ENCODE measurements at regions not wholly inside any gene's neighbourhood (a gene's known extent, or its start where the extent isn't known, plus 50 kb on each side); places are given as distances from the start of the nearest gene placed in this dataset.

DNA sequence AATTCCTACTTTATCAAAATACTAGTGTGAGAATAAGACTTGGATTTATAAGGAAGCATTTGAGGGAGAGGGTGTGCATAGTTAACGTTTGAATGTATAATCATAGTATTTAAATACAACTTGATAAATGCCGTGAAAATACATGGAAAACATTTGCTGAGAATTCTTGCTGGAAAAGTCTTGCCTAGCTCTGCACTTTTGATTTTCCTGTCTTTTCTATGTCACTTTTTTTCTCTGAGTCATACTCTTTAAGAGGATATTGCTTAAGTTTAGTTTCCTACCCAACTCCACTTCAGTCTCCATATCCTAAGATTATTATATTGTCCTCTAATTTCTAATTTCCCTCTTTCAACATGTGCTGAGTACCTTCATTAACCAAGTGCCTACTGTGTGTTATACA is 616.6 kb upstream of the SEMA6A start:
- Histone ChIP-seq H3K9me3 (replicated peaks; ENCODE audit: control insufficient read depth, insufficient read depth, low read length) (no peaks in the 10 kb centered on the region), H2AFZ (ENCODE audit: low read depth, low read length) (no peak overlapping the region), H3K36me3 (ENCODE audit: control insufficient read depth in 2 of 2, extremely low read depth in 1 of 2, insufficient read depth in 2 of 2, low read length in 2 of 2) (no peaks in the 10 kb centered on the region), H3K4me3 (replicated peaks in 1 of 3; ENCODE audit: insufficient read depth in 1 of 3, low read depth in 1 of 3, low read length in 3 of 3) (no peak overlapping the region), H3K79me2 (ENCODE audit: control insufficient read depth, insufficient read depth, low read length) (no peaks in the 10 kb centered on the region), H3K27ac (ENCODE audit: insufficient read depth, low read depth, low read length) (no peak overlapping the region), H3K9ac (replicated peaks; ENCODE audit: extremely low read depth, insufficient read depth, low read length) (no peak overlapping the region), H3K9me1 (replicated peaks; ENCODE audit: control insufficient read depth, extremely low read depth, insufficient read depth, low read length) (no peaks in the 10 kb centered on the region), H3K27me3 (ENCODE audit: control insufficient read depth in 2 of 2, insufficient read depth in 2 of 2, low read length in 2 of 2) (no peaks in the 10 kb centered on the region), H4K20me1 (replicated peaks; ENCODE audit: control insufficient read depth, extremely low read depth, insufficient read depth, low read length) (no peaks in the 10 kb centered on the region), H3K4me1 (ENCODE audit: control insufficient read depth, extremely low read depth, insufficient read depth, low read length) (no peaks in the 10 kb centered on the region), H3K4me2 (ENCODE audit: insufficient read depth, low read length) (no peak overlapping the region)
- FAIRE-seq (no peak), DNase-seq (ENCODE audit: low read depth, low spot score) (no peak)
- TF ChIP-seq EZH2 (IDR thresholded peaks at IDR 0.05; ENCODE audit: borderline replicate concordance, low read depth, low read length, severe bottlenecking), result no peak
- TF ChIP-seq, protein P1, sequence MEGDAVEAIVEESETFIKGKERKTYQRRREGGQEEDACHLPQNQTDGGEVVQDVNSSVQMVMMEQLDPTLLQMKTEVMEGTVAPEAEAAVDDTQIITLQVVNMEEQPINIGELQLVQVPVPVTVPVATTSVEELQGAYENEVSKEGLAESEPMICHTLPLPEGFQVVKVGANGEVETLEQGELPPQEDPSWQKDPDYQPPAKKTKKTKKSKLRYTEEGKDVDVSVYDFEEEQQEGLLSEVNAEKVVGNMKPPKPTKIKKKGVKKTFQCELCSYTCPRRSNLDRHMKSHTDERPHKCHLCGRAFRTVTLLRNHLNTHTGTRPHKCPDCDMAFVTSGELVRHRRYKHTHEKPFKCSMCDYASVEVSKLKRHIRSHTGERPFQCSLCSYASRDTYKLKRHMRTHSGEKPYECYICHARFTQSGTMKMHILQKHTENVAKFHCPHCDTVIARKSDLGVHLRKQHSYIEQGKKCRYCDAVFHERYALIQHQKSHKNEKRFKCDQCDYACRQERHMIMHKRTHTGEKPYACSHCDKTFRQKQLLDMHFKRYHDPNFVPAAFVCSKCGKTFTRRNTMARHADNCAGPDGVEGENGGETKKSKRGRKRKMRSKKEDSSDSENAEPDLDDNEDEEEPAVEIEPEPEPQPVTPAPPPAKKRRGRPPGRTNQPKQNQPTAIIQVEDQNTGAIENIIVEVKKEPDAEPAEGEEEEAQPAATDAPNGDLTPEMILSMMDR (IDR thresholded peaks at IDR 0.05; ENCODE audit: extremely low read depth in 1 of 2, insufficient read depth in 1 of 2, low read depth in 1 of 2, low read length in 2 of 2), result no peak
- no peak for TF ChIP-seq JUN (IDR thresholded peaks at IDR 0.05; ENCODE audit: borderline replicate concordance, insufficient read depth, insufficient read length, low read depth)
- dilution Hi-C loops (cut with MboI; ENCODE audit: extremely low pct_ligation_motif_present, low sequenced_read_pairs), result no loop called here
- POLR2A ChIA-PET, result no interaction called here
- CTCF ChIA-PET, result no interaction called here
- BruUV-seq (replicated peaks), result no TSS peak
- intact Hi-C loops (cut with micrococcal nuclease), result no loop called here

DNA sequence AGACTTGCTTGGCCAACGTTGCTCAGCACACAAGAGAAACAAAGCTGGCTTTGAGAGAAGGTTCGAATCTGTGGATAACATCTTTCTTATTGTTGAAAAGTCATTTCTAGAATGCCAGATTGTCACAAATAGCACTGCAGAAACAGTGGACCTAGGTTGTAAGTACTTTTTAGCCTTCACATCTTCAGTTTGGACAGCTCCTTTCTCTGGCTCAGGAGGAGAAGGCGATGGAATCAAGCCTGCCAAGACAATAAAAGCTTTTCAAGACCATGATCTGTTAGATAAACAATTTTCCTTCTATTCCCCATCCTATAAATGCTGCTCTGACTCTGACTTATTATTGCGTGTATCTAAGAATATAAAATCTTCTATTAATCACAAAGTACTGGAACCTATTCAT is 615.2 kb upstream of the SEMA6A start:
- Histone ChIP-seq H3K79me2 (ENCODE audit: control insufficient read depth, insufficient read depth, low read length) (no peaks in the 10 kb centered on the region), H3K4me1 (ENCODE audit: control insufficient read depth, extremely low read depth, insufficient read depth, low read length) (no peaks in the 10 kb centered on the region), H3K4me2 (ENCODE audit: insufficient read depth, low read length) (no peak overlapping the region), H3K27me3 (ENCODE audit: control insufficient read depth in 2 of 2, insufficient read depth in 2 of 2, low read length in 2 of 2) (no peaks in the 10 kb centered on the region), H3K9me3 (replicated peaks; ENCODE audit: control insufficient read depth, insufficient read depth, low read length) (no peaks in the 10 kb centered on the region), H2AFZ (ENCODE audit: low read depth, low read length) (no peak overlapping the region), H3K9ac (replicated peaks; ENCODE audit: extremely low read depth, insufficient read depth, low read length) (no peak overlapping the region), H4K20me1 (replicated peaks; ENCODE audit: control insufficient read depth, extremely low read depth, insufficient read depth, low read length) (no peaks in the 10 kb centered on the region), H3K9me1 (replicated peaks; ENCODE audit: control insufficient read depth, extremely low read depth, insufficient read depth, low read length) (no peaks in the 10 kb centered on the region), H3K4me3 (replicated peaks in 1 of 3; ENCODE audit: insufficient read depth in 1 of 3, low read depth in 1 of 3, low read length in 3 of 3) (no peak overlapping the region), H3K27ac (ENCODE audit: insufficient read depth, low read depth, low read length) (no peak overlapping the region), H3K36me3 (ENCODE audit: control insufficient read depth in 2 of 2, extremely low read depth in 1 of 2, insufficient read depth in 2 of 2, low read length in 2 of 2) (no peaks in the 10 kb centered on the region)
- no TSS peak for BruUV-seq (replicated peaks)
- FAIRE-seq (no peak), DNase-seq (ENCODE audit: low read depth, low spot score) (no peak)
- dilution Hi-C loops (cut with MboI; ENCODE audit: extremely low pct_ligation_motif_present, low sequenced_read_pairs), result no loop called here
- no peak for TF ChIP-seq EZH2 (IDR thresholded peaks at IDR 0.05; ENCODE audit: borderline replicate concordance, low read depth, low read length, severe bottlenecking)
- TF ChIP-seq POLR2AphosphoS5 (IDR thresholded peaks at IDR 0.05; ENCODE audit: insufficient read depth, low read depth, low read length), result no peak
- TF ChIP-seq JUN (IDR thresholded peaks at IDR 0.05; ENCODE audit: borderline replicate concordance, insufficient read depth, insufficient read length, low read depth), result no peak
- intact Hi-C loops (cut with micrococcal nuclease), result no loop called here
- POLR2A ChIA-PET, result no interaction called here
- CTCF ChIA-PET, result no interaction called here
